B cell (primary cell): ENCODE measurements at regions not wholly inside any gene's neighbourhood (a gene's known extent, or its start where the extent isn't known, plus 50 kb on each side); places are given as distances from the start of the nearest gene placed in this dataset.

ENCODE experiments used
- ATAC-seq: fragments of 200-7000 bp; cut with Tn5 transposase; one replicate; pipeline ENCODE4 v1.10.0; 2021; ENCODE audit warnings: low read depth, mild to moderate bottlenecking, moderate number of reproducible peaks, moderate library complexity
- CTCF ChIA-PET: fragments of 350-600 bp; sonication (Branson Sonifier 250); formaldehyde crosslinking; loops from one replicate; lab custom pipeline; 2021; ENCODE audit warnings: antibody characterized with exemption, inconsistent platforms; lab: Charles Lee
- POLR2A ChIA-PET: fragments of 350-600 bp; sonication (Branson Sonifier 250); formaldehyde crosslinking; loops from one replicate; lab custom pipeline; 2021; ENCODE audit warnings: antibody characterized with exemption; lab: Charles Lee
- DNase-seq: peaks from one replicate; pipeline ENCODE4 v3.0.0; 2013
- H2AFZ ChIP-seq: 2 replicates; pipeline ENCODE4 v1.6.1; 2012; ENCODE audit warnings: mild to moderate bottlenecking, low read depth, low read length; ENCODE audit not compliant: insufficient read depth, poor library complexity, severe bottlenecking
- H3K27ac ChIP-seq, 2 donors: 1 replicate in 1 of 2; 2 replicates in 1 of 2; pipeline ENCODE4 v1.5.1; 2012 to 2013; ENCODE audit warnings: low read length in 2 of 2, mild to moderate bottlenecking in 2 of 2, moderate library complexity in 1 of 2
- H3K27me3 ChIP-seq, 4 experiments: fragments of 200-600 bp in 1 of 4; sonication (generic) in 1 of 4; replicated peaks in 1 of 4; 1 replicate in 2 of 4; 2 replicates in 2 of 4; pipeline versions ENCODE4 v1.6.1 to v1.7.0; 2013 to 2016; ENCODE audit warnings: low read length in 3 of 4, mild to moderate bottlenecking in 2 of 4, mixed read lengths in 1 of 4, moderate library complexity in 1 of 4; ENCODE audit not compliant: insufficient read depth in 4 of 4, control insufficient read depth in 3 of 4; ENCODE audit errors: control extremely low read depth in 1 of 4
- H3K36me3 ChIP-seq, 2 experiments: replicated peaks in 1 of 2; 1 replicate in 1 of 2; 2 replicates in 1 of 2; pipeline versions ENCODE4 v1.6.1 to v1.7.1; 2013; ENCODE audit warnings: low read length in 1 of 2; ENCODE audit not compliant: insufficient read depth in 2 of 2, control insufficient read depth in 1 of 2; ENCODE audit errors: control extremely low read depth in 1 of 2, extremely low read depth in 1 of 2
- H3K4me1 ChIP-seq, 2 donors: fragments of 200-600 bp in 1 of 2; sonication (generic) in 1 of 2; 1 replicate in 1 of 2; 2 replicates in 1 of 2; pipeline versions ENCODE4 v1.5.1 to v1.6.1; 2013 to 2017; ENCODE audit warnings: low read length in 2 of 2; ENCODE audit not compliant: control insufficient read depth in 2 of 2, insufficient read depth in 2 of 2
- H3K4me2 ChIP-seq: replicated peaks from 2 replicates; pipeline ENCODE3; 2012; ENCODE audit warnings: mild to moderate bottlenecking, low read depth, low read length; ENCODE audit not compliant: poor library complexity, severe bottlenecking
- H3K4me3 ChIP-seq, 5 experiments: fragments of 200-600 bp in 1 of 5; sonication (generic) in 1 of 5; 1 replicate in 3 of 5; 2 replicates in 2 of 5; pipeline versions ENCODE4 v1.5.1 to v1.7.0; 2011 to 2016; ENCODE audit warnings: low read length in 4 of 5, mild to moderate bottlenecking in 4 of 5, low read depth in 2 of 5, control low read depth in 1 of 5, moderate library complexity in 1 of 5; ENCODE audit not compliant: insufficient read depth in 1 of 5; ENCODE audit errors: control extremely low read depth in 1 of 5, extremely low read depth in 1 of 5
- H3K79me2 ChIP-seq: fragments of 200-600 bp; sonication (generic); one replicate; pipeline ENCODE4 v1.6.0; 2016; ENCODE audit warnings: low read length; ENCODE audit not compliant: control insufficient read depth, insufficient read depth
- H3K9ac ChIP-seq: fragments of 200-600 bp; sonication (generic); 2 replicates; pipeline ENCODE4 v1.6.1; 2017; ENCODE audit warnings: mild to moderate bottlenecking, low read length, moderate library complexity
- H3K9me3 ChIP-seq, 3 donors: one replicate each; pipeline versions ENCODE4 v1.6.1 to v1.7.1; 2013; ENCODE audit warnings: low read length in 2 of 3; ENCODE audit not compliant: control insufficient read depth in 2 of 3, insufficient read depth in 1 of 3; ENCODE audit errors: control extremely low read depth in 1 of 3
- H4K20me1 ChIP-seq: 2 replicates; pipeline ENCODE4 v1.6.0; 2012; ENCODE audit warnings: mild to moderate bottlenecking, low read length; ENCODE audit not compliant: insufficient read depth, control insufficient read depth, poor library complexity, severe bottlenecking
- H3K27ac Mint-ChIP-seq: one replicate; pipeline ENCODE4 v1.8.0; 2021; ENCODE audit warnings: mixed read lengths
- H3K27me3 Mint-ChIP-seq: one replicate; pipeline ENCODE4 v1.8.0; 2021; ENCODE audit warnings: mixed read lengths
- H3K4me1 Mint-ChIP-seq: one replicate; pipeline ENCODE4 v1.8.0; 2021; ENCODE audit warnings: mixed read lengths
- H3K4me3 Mint-ChIP-seq: one replicate; pipeline ENCODE4 v1.8.0; 2021; ENCODE audit warnings: mixed read lengths
- H3K9me3 Mint-ChIP-seq: one replicate; pipeline ENCODE4 v1.8.0; 2022; ENCODE audit warnings: mixed read lengths; ENCODE audit not compliant: insufficient read depth
- EZH2 ChIP-seq: IDR thresholded peaks from 2 replicates; pipeline ENCODE4 v1.6.1; 2012; ENCODE audit warnings: borderline replicate concordance, low read depth, mild to moderate bottlenecking, moderate library complexity, low read length; ENCODE audit not compliant: insufficient read depth, poor library complexity, severe bottlenecking
- WGBS: methylation state at CpG from one replicate; pipeline ENCODE4 v1.1.5; 2013; ENCODE audit warnings: missing lambda C conversion rate; ENCODE audit not compliant: insufficient coverage; 5-methylcytosine and 5-hydroxymethylcytosine counted together
- intact Hi-C: fragments of 100-400 bp; cut with micrococcal nuclease; formaldehyde crosslinking; loops from one replicate; pipeline ENCODE4 v1.10.0; 2022
- TF ChIP-seq, protein P1 (sequence below): fragments of 200-600 bp; IDR thresholded peaks from one replicate; pipeline ENCODE4 v1.8.0; 2022; ENCODE audit warnings: antibody characterized with exemption, mild to moderate bottlenecking

DNA sequence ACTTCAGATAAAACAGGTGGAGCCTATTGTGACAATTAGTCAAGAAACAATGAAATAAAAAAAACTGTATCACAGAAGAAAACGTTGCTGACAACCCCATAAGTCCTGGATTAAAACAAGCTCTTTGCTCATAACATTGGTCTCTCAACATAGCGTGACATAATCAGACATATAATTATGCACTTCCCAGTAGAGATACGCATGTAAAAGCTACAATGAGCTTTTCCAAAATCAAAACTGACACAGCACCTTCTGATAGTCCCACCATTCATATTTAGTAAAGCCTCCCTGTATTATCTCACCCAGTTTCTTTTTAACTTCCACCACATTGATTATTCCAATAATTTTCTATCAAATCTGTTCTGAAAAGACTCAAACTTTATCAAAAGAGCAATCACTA is 372.1 kb upstream of the SMIM31 start:
- Histone ChIP-seq H3K4me3 (no peak overlapping the region), H3K27me3 (peaks cover 0 to 16% (median 6%) of the 10 kb centered on the region in 4 experiments), H3K79me2 (no peaks in the 10 kb centered on the region), H3K9ac (no peak overlapping the region), H3K4me2 (no peak overlapping the region), H2AFZ (no peak overlapping the region), H3K36me3 (no peaks in the 10 kb centered on the region), H3K27ac (no peak overlapping the region), H4K20me1 (no peaks in the 10 kb centered on the region), H3K9me3 (peaks cover 0 to 11% (median 0%) of the 10 kb centered on the region in 3 donors), H3K4me1 (no peaks in the 10 kb centered on the region)
- Mint-ChIP-seq H3K27ac (no peak overlapping the region), H3K4me3 (no peak overlapping the region), H3K9me3 (no peaks in the 10 kb centered on the region), H3K4me1 (no peaks in the 10 kb centered on the region), H3K27me3 (peaks cover 34% of the 10 kb centered on the region)
- 68% methylated on average over 3 of the region's 3 CpGs for WGBS
- intact Hi-C loops: no loop called here
- DNase-seq: no peak
- ChIA-PET POLR2A (no interaction called here), CTCF (no interaction called here)
- no peak for ATAC-seq
- TF ChIP-seq, protein P1, sequence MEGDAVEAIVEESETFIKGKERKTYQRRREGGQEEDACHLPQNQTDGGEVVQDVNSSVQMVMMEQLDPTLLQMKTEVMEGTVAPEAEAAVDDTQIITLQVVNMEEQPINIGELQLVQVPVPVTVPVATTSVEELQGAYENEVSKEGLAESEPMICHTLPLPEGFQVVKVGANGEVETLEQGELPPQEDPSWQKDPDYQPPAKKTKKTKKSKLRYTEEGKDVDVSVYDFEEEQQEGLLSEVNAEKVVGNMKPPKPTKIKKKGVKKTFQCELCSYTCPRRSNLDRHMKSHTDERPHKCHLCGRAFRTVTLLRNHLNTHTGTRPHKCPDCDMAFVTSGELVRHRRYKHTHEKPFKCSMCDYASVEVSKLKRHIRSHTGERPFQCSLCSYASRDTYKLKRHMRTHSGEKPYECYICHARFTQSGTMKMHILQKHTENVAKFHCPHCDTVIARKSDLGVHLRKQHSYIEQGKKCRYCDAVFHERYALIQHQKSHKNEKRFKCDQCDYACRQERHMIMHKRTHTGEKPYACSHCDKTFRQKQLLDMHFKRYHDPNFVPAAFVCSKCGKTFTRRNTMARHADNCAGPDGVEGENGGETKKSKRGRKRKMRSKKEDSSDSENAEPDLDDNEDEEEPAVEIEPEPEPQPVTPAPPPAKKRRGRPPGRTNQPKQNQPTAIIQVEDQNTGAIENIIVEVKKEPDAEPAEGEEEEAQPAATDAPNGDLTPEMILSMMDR: no peak
- no peak for TF ChIP-seq EZH2

DNA sequence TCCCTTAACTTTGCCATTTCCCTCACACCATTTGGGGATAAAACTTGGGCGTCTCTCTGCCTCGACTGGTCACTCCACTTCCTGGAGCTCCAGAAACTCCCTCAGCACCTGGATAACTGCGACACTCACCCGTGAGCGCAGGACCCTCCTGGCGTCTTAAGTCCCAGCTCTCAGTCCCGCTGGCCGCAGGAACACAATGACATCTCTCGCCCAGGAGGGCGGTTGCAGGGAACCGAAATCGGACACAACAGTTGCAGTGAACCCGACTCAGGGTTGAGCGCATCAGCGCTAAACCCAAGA is 370.9 kb upstream of the SMIM31 start:
- WGBS: 8% methylated on average over 15 of the region's 15 CpGs
- H3K4me3 Mint-ChIP-seq: no peak overlapping the region
- ChIA-PET CTCF (no interaction called here), POLR2A (no interaction called here)
- Histone ChIP-seq H2AFZ (no peak overlapping the region), H3K27ac (no peak overlapping the region), H3K9me3 (peaks cover 0 to 11% (median 0%) of the 10 kb centered on the region in 3 donors), H4K20me1 (no peaks in the 10 kb centered on the region), H3K9ac (no peak overlapping the region), H3K4me3 (no peak overlapping the region), H3K27me3 (peaks cover 0 to 16% (median 6%) of the 10 kb centered on the region in 4 experiments), H3K79me2 (no peaks in the 10 kb centered on the region), H3K4me2 (no peak overlapping the region), H3K4me1 (no peaks in the 10 kb centered on the region), H3K36me3 (no peaks in the 10 kb centered on the region)
- DNase-seq (no peak), ATAC-seq (no peak)
- H3K27me3 Mint-ChIP-seq: peaks cover 34% of the 10 kb centered on the region
- no peaks in the 10 kb centered on the region for H3K9me3 Mint-ChIP-seq
- TF ChIP-seq, protein P1: no peak
- no peak for TF ChIP-seq EZH2
- intact Hi-C loops: no loop called here
- H3K4me1 Mint-ChIP-seq: no peaks in the 10 kb centered on the region
- no peak overlapping the region for H3K27ac Mint-ChIP-seq
